ENCODE measurements at regions not wholly inside any gene's neighbourhood (a gene's known extent, or its start where the extent isn't known, plus 50 kb on each side); places are given as distances from the start of the nearest gene placed in this dataset.

DNA sequence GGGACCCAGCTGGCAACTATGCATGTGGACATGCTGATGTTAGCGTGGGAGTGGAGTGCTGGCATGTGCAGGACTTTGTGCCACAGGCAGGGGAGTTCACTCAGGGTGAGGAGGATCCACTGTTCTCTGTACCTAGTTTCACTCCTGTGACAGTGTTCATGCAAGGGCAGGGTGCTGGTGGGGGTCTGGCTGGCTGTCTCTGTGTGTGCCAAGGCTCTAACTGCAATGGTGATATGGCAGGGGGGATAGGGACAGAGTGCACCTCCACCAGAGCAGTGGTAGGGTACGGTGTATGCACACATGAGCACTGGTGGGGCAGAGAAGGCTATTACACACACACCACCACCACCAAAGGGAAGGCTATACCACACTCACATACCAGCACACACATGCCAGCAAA is 210.2 kb upstream of the DEFB112 start:
- TF ChIP-seq, protein P1, sequence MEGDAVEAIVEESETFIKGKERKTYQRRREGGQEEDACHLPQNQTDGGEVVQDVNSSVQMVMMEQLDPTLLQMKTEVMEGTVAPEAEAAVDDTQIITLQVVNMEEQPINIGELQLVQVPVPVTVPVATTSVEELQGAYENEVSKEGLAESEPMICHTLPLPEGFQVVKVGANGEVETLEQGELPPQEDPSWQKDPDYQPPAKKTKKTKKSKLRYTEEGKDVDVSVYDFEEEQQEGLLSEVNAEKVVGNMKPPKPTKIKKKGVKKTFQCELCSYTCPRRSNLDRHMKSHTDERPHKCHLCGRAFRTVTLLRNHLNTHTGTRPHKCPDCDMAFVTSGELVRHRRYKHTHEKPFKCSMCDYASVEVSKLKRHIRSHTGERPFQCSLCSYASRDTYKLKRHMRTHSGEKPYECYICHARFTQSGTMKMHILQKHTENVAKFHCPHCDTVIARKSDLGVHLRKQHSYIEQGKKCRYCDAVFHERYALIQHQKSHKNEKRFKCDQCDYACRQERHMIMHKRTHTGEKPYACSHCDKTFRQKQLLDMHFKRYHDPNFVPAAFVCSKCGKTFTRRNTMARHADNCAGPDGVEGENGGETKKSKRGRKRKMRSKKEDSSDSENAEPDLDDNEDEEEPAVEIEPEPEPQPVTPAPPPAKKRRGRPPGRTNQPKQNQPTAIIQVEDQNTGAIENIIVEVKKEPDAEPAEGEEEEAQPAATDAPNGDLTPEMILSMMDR (IDR thresholded peaks at IDR 0.05) = no peak
- TF ChIP-seq POLR2AphosphoS5 (IDR thresholded peaks at IDR 0.05; ENCODE audit: low read depth, low read length) (no peak), SIN3A (IDR thresholded peaks at IDR 0.05; ENCODE audit: borderline replicate concordance, insufficient read depth, low read depth, low read length) (no peak)
- TF ChIP-seq, protein P2, sequence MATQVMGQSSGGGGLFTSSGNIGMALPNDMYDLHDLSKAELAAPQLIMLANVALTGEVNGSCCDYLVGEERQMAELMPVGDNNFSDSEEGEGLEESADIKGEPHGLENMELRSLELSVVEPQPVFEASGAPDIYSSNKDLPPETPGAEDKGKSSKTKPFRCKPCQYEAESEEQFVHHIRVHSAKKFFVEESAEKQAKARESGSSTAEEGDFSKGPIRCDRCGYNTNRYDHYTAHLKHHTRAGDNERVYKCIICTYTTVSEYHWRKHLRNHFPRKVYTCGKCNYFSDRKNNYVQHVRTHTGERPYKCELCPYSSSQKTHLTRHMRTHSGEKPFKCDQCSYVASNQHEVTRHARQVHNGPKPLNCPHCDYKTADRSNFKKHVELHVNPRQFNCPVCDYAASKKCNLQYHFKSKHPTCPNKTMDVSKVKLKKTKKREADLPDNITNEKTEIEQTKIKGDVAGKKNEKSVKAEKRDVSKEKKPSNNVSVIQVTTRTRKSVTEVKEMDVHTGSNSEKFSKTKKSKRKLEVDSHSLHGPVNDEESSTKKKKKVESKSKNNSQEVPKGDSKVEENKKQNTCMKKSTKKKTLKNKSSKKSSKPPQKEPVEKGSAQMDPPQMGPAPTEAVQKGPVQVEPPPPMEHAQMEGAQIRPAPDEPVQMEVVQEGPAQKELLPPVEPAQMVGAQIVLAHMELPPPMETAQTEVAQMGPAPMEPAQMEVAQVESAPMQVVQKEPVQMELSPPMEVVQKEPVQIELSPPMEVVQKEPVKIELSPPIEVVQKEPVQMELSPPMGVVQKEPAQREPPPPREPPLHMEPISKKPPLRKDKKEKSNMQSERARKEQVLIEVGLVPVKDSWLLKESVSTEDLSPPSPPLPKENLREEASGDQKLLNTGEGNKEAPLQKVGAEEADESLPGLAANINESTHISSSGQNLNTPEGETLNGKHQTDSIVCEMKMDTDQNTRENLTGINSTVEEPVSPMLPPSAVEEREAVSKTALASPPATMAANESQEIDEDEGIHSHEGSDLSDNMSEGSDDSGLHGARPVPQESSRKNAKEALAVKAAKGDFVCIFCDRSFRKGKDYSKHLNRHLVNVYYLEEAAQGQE (IDR thresholded peaks at IDR 0.05; ENCODE audit: insufficient read depth in 1 of 2, low read depth in 2 of 2, low read length in 1 of 2) = no peak
